GM18951 (cell line): ENCODE measurements at regions not wholly inside any gene's neighbourhood (a gene's known extent, or its start where the extent isn't known, plus 50 kb on each side); places are given as distances from the start of the nearest gene placed in this dataset.

Source experiments
- POLR2A ChIP-seq: IDR thresholded peaks from 4 replicates; pipeline ENCODE4 v1.6.1; 2011; ENCODE audit warnings: mild to moderate bottlenecking; ENCODE audit not compliant: insufficient read length, insufficient read depth; ENCODE audit errors: extremely low read depth
- in situ Hi-C: fragments of 300-500 bp; cut with MboI; formaldehyde crosslinking; loops from one replicate; pipeline ENCODE4 v1.12.0; 2022; ENCODE audit warnings: low sequenced_read_pairs, mixed read lengths, inconsistent platforms; ENCODE audit not compliant: unreplicated experiment

DNA sequence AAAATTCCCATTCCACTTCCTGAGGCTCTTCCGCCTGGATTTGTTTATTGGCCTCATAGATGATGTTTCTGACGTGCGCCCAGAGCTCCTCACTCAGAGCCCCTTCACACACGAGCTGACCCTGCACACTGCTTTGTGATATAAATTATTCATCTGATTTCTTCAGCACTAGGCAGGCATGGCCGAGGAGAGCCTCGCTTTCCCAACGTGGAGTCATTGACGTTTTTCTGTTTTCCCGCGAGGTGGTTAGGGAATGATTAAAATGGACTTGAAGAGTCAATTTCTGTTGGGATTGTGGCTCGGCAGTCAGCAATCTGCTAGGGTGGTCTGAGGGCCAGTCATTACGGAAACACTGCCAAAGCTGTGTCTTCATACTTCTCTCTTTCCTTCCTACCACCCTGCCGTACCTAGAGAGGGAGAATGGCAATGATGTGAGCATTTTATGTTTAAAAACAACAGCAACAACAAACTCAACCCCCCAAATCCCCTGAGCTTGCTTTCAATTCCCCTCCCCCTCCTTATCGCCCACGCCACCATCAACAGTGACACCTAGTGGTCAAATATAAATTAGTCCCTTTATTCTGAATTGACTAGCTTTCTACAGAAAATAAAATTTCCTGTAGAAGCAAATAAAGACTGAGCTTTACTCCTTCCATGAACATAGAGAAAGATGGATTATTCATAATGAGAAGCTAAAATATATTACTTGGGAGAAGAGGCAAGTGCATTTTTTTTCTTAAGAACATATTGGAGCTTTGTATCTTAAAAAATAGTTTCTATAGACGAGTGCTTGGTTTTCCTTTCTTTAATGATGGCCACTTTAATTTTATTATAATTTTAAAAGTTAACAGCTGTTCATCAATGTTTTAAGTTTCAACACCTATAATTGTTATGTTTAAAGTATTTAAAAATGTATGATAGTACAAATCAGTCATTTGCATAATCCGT, 285.1 kb downstream of the MTX2 start:
- in situ Hi-C loops = loop anchor here (10.0 kb wide), 1 partner anchor 410 kb away; no protein-coding TSS in a partner anchor

DNA sequence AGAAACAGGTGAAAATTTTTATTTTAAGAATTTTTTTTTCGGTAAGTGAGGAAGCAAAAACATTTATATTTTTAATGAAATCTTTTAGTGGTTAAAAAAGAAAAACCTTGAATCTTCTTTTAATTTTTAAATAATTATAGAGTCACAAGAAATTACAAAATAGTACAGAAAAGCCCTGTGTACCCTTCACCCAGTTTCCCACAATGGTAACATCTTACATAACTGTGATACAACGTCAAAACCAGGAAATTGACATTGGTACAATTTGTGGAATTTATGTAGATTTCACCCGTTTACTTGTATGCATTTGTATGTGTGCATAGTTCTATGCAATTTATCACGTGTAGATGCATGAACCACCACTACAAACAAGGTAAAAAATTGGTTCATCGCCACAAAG, 285.9 kb downstream of the MTX2 start:
- in situ Hi-C loops = loop anchor here (10.0 kb wide), 1 partner anchor 410 kb away; no protein-coding TSS in a partner anchor
- no peak for TF ChIP-seq POLR2A

More for the DNA sequence above, 285.1 kb downstream of the MTX2 start:
- no peak for TF ChIP-seq POLR2A

DNA sequence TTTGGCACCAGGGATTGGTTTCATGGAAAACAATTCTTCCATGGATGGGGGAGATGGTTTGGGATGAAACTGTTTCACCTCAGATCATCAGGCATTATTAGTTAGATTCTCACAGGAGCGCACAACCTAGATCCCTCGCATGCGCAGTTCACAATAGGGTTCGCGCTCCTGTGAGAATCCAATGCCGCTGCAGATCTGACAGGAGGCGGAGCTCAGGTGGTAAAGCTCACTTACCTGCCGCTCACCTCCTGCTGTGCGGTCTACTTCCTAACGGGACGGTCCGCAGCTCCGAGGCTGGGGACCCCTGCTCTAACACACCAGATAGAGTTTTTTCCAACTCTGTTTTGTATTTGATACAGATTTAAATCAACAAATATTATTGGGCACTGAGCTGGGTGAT, 286.5 kb downstream of the MTX2 start:
- no peak for TF ChIP-seq POLR2A
- in situ Hi-C loops = loop anchor here (10.0 kb wide), 1 partner anchor 411 kb away; no protein-coding TSS in a partner anchor

DNA sequence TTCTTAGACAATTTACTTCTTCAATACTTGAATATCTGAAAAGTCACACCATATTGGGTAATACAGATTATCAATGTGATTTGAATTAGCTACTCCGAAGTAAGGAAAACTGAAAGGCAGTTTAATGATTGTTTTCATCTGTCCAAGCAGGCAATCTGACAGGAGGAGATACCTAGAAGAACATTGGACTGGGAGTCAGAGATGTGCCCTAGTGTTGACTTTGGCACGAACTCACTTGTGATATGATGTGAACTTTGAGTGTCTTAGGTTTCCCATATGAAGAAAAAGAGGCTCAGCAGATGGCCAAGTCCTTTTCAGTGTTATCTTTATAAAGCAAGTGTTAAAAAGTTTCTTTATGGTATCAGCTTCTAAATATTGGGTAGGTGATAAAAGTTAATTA, 287.1 kb downstream of the MTX2 start:
- no peak for TF ChIP-seq POLR2A
- in situ Hi-C loops = loop anchor here (10.0 kb wide), 1 partner anchor 412 kb away; no protein-coding TSS in a partner anchor

DNA sequence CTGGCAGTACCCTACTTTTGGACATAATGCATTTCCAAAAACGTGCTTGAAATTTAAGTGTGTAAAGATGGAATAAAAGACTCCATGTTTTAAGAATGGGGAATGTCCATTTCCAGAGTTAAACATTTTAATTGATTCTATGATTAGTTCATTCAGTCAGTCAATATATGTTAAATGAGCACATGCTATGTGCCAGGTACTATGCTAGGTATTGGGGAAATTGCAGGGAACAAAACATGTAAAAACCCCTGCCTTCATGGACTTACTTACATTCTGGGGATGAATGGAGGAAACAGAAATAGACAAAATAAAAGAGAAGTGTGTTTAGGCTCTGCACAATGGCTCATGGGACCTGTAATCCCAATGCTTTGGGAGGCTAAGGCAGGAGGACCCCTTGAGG, 288.6 kb downstream of the MTX2 start:
- no peak for TF ChIP-seq POLR2A

DNA sequence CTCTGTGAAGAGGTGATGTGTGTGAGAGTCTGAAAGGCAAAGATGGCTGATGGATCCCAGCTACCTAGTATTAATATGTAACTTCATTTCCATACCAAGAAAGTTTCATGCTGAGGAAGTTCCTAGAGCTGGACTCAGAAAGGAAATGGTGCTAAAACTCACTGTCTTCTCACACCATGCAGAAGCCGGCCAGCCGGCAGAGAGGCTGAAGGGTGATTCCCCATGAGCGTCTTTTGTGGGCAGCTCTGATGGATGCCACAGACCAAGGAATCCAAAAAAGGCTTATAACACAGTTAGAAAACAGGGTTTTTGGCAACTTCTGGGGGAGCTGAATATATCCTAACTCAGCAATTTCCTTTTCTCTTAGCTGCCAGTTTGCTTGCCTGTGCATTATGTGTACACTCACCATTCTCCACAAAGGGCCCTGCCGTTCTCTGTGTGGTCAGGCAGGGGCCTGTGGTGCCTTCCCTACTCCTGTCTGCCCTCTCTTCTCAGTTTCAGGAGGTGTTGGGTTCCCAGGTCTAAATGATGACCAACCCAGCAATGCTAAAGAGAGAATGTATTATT, 289.4 kb downstream of the MTX2 start:
- TF ChIP-seq POLR2A = no peak
- in situ Hi-C loops = loop anchor here (10.0 kb wide), 1 partner anchor 414 kb away; no protein-coding TSS in a partner anchor

More for the DNA sequence above, 288.6 kb downstream of the MTX2 start:
- in situ Hi-C loops = loop anchor here (10.0 kb wide), 1 partner anchor 413 kb away; no protein-coding TSS in a partner anchor

DNA sequence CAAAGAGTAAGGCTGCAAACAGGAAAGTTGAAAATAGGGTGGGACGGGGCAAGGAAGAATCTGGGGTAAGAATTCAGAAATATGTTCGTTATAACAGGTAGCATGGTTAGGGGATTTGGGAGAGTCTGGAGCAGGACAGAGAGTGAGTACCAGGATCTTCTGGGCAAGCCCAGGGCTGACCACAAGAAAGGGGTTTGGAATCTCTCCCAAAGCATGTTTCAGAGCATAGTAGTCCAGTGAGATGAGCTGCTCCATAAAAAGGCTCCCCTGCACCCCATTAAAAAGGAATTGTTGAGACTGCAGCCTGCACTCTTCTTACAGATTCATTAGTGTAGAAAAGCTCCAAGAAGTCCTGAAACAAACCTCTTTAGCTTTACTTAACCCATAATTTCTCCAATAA, 291.1 kb downstream of the MTX2 start:
- TF ChIP-seq POLR2A = no peak
- in situ Hi-C loops = no loop called here

DNA sequence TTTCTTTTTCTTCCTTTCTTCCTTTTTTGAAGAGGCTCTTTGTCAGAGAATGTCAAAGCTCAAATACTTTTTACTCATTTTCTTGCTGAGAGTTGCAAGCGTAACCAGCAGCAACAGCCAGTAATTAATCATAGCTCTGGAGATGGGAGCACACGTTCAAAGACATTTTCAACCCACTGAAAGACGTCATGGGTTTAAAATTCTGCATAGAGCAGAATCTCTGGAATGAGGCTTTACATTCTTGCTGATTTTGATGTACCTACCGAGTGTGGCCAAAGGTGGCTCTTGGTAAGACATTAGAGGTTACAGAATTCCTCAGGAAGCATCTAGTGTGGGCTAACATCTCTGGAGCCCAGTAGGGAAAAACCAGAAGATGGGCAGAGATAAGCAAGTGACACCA, 292.5 kb downstream of the MTX2 start:
- no peak for TF ChIP-seq POLR2A
- in situ Hi-C loops = no loop called here

DNA sequence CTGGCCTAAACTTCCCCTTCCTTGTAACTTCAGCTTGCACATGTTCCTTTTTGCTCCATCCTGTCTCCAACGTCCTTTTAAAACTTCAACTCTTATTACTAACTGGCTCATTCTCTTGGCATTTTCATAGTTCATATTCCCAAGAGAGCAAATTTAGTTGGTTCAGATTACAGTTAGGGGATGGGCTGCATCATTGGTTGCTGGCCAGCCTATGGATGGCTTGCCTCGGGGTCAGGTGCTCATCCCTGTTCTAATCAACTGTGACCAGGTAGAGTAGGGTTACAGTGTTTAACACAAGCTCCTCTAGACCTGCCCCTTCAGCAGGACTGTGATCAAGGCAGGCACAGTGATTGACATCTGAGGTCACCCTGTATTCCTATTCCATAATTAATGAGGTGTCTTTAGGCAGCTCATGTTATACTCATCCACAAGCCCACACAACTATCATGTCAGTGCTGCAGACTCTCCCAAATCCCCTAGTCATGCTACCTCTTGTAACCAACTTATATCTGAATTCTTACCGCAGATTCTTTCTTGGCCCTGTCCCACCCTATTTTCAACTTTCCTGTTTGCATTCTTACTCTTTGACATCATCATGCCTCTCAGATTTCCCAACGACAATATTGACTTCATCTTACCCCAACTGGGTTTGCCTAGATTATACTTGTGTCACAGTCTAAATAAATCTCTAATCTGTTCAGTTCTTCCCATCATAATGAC, 293.3 kb downstream of the MTX2 start:
- TF ChIP-seq POLR2A = no peak
- in situ Hi-C loops = no loop called here

DNA sequence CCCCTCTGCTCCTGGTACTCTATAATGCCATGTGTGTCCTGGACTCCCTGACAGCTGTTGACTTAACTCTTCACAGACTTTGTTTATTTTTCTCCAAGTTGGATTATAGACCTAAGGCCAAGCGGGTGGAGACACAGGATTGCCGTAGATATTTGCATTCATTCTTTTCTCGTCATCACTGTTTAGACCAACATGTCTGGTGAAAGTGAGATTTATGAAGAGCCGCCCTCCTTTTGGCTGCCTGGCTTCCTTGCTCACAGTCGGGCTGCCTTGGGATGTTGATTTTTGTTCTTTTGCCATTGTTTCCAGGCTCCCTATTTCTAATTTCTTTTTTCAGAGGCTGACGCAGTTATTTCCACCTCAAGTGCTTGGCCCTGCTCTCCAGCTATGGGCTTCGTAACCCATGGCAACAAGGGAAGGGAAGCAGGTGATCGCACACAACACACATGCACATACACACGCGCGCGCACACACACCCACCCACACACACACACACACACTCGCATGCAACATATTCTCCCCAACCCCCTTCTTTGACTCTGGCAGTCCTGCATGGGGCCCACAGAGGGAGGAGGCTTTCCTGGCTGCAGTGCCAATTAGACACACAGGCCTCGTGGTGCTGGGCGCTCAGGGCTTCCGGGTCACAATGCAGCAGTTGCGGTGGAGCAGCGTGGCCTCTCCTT, 296.5 kb downstream of the MTX2 start:
- in situ Hi-C loops = no loop called here
- no peak for TF ChIP-seq POLR2A

DNA sequence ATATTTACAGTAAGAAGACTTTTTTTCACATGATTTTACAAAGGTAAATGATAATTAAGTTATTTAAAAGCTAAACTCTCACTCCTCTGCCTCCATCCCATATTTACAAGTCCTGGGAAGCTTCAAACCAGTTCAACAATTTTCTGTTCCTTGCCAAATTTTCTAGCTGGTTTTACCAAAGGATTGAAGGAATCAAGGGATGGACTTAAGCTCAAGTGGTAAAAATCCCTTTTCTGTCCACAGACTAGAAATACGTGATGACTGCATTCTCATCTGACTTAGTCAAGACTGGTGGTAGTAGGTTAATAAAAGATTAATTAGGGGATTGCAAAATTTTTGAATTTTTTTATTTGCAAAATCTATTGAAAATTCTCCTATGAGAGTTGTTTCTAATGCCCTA, 297.3 kb downstream of the MTX2 start:
- in situ Hi-C loops = no loop called here

DNA sequence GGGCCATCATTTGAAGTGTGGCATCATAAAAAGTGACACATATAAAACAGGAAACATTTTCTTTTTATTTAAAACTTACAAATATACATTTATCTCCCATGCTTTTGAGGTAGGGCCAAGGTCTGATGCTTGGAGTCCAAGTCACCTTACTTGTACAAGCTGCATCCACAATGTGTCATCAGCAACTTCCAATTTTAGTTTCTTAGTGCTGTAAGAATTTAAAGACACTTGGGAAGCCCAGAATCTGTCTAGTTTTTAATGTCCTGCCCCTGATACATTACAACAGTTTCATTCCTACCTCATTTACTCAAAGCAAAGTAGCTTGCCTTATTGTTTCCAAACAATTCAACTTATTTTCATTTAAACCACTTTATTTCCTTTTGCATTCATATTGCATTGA, 297.7 kb downstream of the MTX2 start:
- no peak for TF ChIP-seq POLR2A
- in situ Hi-C loops = no loop called here

More for the DNA sequence above, 297.3 kb downstream of the MTX2 start:
- no peak for TF ChIP-seq POLR2A
